HCT116 (cell line): ENCODE measurements at regions not wholly inside any gene's neighbourhood (a gene's known extent, or its start where the extent isn't known, plus 50 kb on each side); places are given as distances from the start of the nearest gene placed in this dataset.

Experiments used
- ATAC-seq: fragments of 200-7000 bp; cut with Tn5 transposase; 2 replicates; pipeline ENCODE4 v1.9.1; 2020; ENCODE audit warnings: mild to moderate bottlenecking, moderate library complexity
- BruUV-seq: library from RNA; stranded (reverse); fragments of 400-500 nt; replicated peaks from 2 replicates; lab custom pipeline; 2021; lab: Mats Ljungman, UMichigan
- CTCF ChIA-PET: fragments of 300-600 bp; sonication (Branson Sonifier 250); formaldehyde crosslinking; loops from one replicate; lab custom pipeline; 2021; ENCODE audit warnings: antibody characterized with exemption; lab: Charles Lee
- POLR2A ChIA-PET: fragments of 300-600, 350-600 bp; sonication (Branson Sonifier 250); formaldehyde crosslinking; loops from one replicate; lab custom pipeline; 2021; ENCODE audit warnings: antibody characterized with exemption; lab: Charles Lee
- RAD21 ChIA-PET, 2 experiments: fragments of 300-600 bp; sonication (Branson Sonifier 250); formaldehyde crosslinking; loops; one replicate each; lab custom pipeline; 2023; ENCODE audit warnings: low total read pairs in 2 of 2; ENCODE audit not compliant: uncharacterized antibody in 2 of 2, unreplicated experiment in 2 of 2, low non-redundant PET in 1 of 2; lab: Charles Lee
- DNase-seq: peaks from one replicate; pipeline ENCODE4 v3.0.0-alpha.2; 2010; ENCODE audit warnings: low read depth, low spot score
- H2AFZ ChIP-seq: fragments of 200-600 bp; shearing (Covaris generic), sonication (generic); 2 replicates; pipeline ENCODE4 v1.6.1; 2017; ENCODE audit warnings: low read depth, mixed run types, mixed read lengths, antibody characterized with exemption, low read length; ENCODE audit not compliant: poor library complexity, severe bottlenecking
- H3K27ac ChIP-seq: 2 replicates; pipeline ENCODE4 v1.5.1; 2012; ENCODE audit warnings: low read depth, low read length
- H3K27me3 ChIP-seq: fragments of 200-600 bp; sonication (generic); 2 replicates; pipeline ENCODE4 v1.6.1; 2016; ENCODE audit warnings: mixed run types, low read length, mixed read lengths; ENCODE audit not compliant: insufficient read depth
- H3K36me3 ChIP-seq, 2 experiments: fragments of 200-500 bp in 1 of 2; fragments of 200-600 bp in 1 of 2; sonication (Bioruptor generic) in 1 of 2; sonication (generic) in 1 of 2; 2 replicates each; pipeline versions ENCODE4 v1.5.1 to v1.6.1; 2014 to 2016; ENCODE audit warnings: low read length in 2 of 2, inconsistent platforms in 1 of 2, mixed read lengths in 1 of 2, mixed run types in 1 of 2; ENCODE audit not compliant: insufficient read depth in 2 of 2, control insufficient read depth in 1 of 2
- H3K4me1 ChIP-seq, 2 experiments: fragments of 200-600 bp in 1 of 2; sonication (generic) in 1 of 2; 2 replicates each; pipeline versions ENCODE4 v1.5.1 to v1.6.1; 2012 to 2017; ENCODE audit warnings: low read length in 2 of 2, inconsistent platforms in 1 of 2, mild to moderate bottlenecking in 1 of 2, mixed read lengths in 1 of 2, mixed run types in 1 of 2, moderate library complexity in 1 of 2; ENCODE audit not compliant: insufficient read depth in 2 of 2, control insufficient read depth in 1 of 2
- H3K4me2 ChIP-seq: fragments of 200-600 bp; sonication (generic); 2 replicates; pipeline ENCODE4 v1.6.1; 2017; ENCODE audit warnings: mixed run types, low read length, mixed read lengths
- H3K4me3 ChIP-seq, 2 experiments: fragments of 200-600 bp in 1 of 2; sonication (generic) in 1 of 2; replicated peaks in 1 of 2; 2 replicates each; pipeline ENCODE4 v1.5.1; 2011 to 2016; ENCODE audit warnings: low read length in 2 of 2, control low read depth in 1 of 2, low read depth in 1 of 2, mild to moderate bottlenecking in 1 of 2, mixed read lengths in 1 of 2, mixed run types in 1 of 2
- H3K79me2 ChIP-seq: fragments of 200-600 bp; sonication (generic); 2 replicates; pipeline ENCODE4 v1.6.1; 2017; ENCODE audit warnings: mild to moderate bottlenecking, mixed run types, low read length, moderate library complexity, mixed read lengths; ENCODE audit not compliant: insufficient read depth
- H3K9ac ChIP-seq: fragments of 200-600 bp; sonication (generic); 2 replicates; pipeline ENCODE4 v1.6.1; 2016; ENCODE audit warnings: low read length, mixed read lengths
- H3K9me2 ChIP-seq: fragments of 200-600 bp; sonication (generic), shearing (Covaris generic); 2 replicates; pipeline ENCODE4 v1.6.1; 2017; ENCODE audit warnings: mixed run types, mild to moderate bottlenecking, moderate library complexity; ENCODE audit not compliant: insufficient read depth
- H3K9me3 ChIP-seq, 2 experiments: fragments of 200-500 bp in 1 of 2; fragments of 200-600 bp in 1 of 2; sonication (Bioruptor generic) in 1 of 2; sonication (generic) in 1 of 2; 2 replicates each; pipeline ENCODE4 v1.6.1; 2014 to 2017; ENCODE audit warnings: low read length in 2 of 2, mixed read lengths in 2 of 2, inconsistent platforms in 1 of 2, low read depth in 1 of 2, mild to moderate bottlenecking in 1 of 2, mixed run types in 1 of 2, moderate library complexity in 1 of 2; ENCODE audit not compliant: control insufficient read depth in 1 of 2, insufficient read depth in 1 of 2
- H4K20me1 ChIP-seq: fragments of 200-600 bp; sonication (generic), shearing (Covaris generic); 2 replicates; pipeline ENCODE4 v1.6.1; 2017; ENCODE audit warnings: mixed run types, mild to moderate bottlenecking, moderate library complexity; ENCODE audit not compliant: insufficient read depth
- ATF3 ChIP-seq: IDR thresholded peaks from 2 replicates; pipeline ENCODE4 v1.6.1; 2012
- EGR1 ChIP-seq: IDR thresholded peaks from 2 replicates; pipeline ENCODE4 v1.6.1; 2012; ENCODE audit warnings: low read depth
- EZH2phosphoT487 ChIP-seq: fragments of 200-600 bp; IDR thresholded peaks from 2 replicates; pipeline ENCODE4 v1.6.1; 2018; ENCODE audit warnings: antibody characterized with exemption, borderline replicate concordance
- FOSL1 ChIP-seq: IDR thresholded peaks from 2 replicates; pipeline ENCODE4 v1.6.1; 2012; ENCODE audit warnings: low read depth
- JUND ChIP-seq: IDR thresholded peaks from 2 replicates; pipeline ENCODE4 v1.6.1; 2012
- POLR2AphosphoS5 ChIP-seq: IDR thresholded peaks from 2 replicates; pipeline ENCODE4 v1.6.1; 2011; ENCODE audit warnings: mild to moderate bottlenecking, low read depth, low read length, moderate library complexity
- REST ChIP-seq: IDR thresholded peaks from 2 replicates; pipeline ENCODE4 v1.6.1; 2012; ENCODE audit warnings: low read depth
- SRF ChIP-seq: IDR thresholded peaks from 2 replicates; pipeline ENCODE4 v1.6.1; 2012; ENCODE audit warnings: low read depth
- YY1 ChIP-seq: IDR thresholded peaks from 2 replicates; pipeline ENCODE4 v1.6.1; 2011; ENCODE audit warnings: low read length, low read depth, moderate library complexity, mild to moderate bottlenecking; ENCODE audit not compliant: insufficient replicate concordance; ENCODE audit errors: extremely low read depth
- intact Hi-C: fragments of 100-400 bp; cut with micrococcal nuclease; formaldehyde crosslinking; loops from 2 replicates; pipeline ENCODE4 v1.10.0; 2022
- TF ChIP-seq, protein P1 (sequence below), 3 experiments: fragments of 200-600 bp in 1 of 3; sonication (generic) in 1 of 3; IDR thresholded peaks in 2 of 3; conservative IDR thresholded peaks in 1 of 3; 2 replicates each; pipeline ENCODE4 v1.5.1; 2012 to 2017; ENCODE audit warnings: low read depth in 2 of 3, low read length in 2 of 3, antibody characterized with exemption in 1 of 3, borderline replicate concordance in 1 of 3, control low read depth in 1 of 3, mild to moderate bottlenecking in 1 of 3, mixed read lengths in 1 of 3, mixed run types in 1 of 3, moderate library complexity in 1 of 3; ENCODE audit not compliant: insufficient read depth in 1 of 3

DNA sequence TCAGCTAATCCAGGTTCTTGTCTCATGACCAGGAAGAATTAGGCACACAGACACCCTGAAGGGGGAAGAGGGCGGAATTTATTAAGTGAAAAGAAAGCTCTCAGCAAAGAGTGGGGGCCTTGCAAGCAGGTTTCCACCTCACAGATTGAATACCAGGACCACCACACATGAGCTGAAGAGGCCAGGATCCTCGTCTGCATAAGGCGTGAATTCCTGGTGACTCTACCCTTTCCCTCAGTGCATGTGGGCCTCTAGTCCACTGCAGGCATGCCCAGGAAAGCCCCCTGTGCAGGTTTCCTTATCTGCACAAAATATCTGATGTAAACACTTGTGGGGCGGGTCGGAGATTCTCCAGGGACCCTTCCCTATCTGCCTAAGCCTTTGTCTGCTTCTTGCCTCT lies 782.1 kb upstream of the LRRN3 start:
- BruUV-seq, result no TSS peak
- CTCF ChIA-PET, result no interaction called here
- Histone ChIP-seq H3K9ac (no peak overlapping the region), H3K79me2 (no peaks in the 10 kb centered on the region), H3K36me3 (no peaks in the 10 kb centered on the region), H2AFZ (no peak overlapping the region), H3K27me3 (no peaks in the 10 kb centered on the region)
- RAD21 ChIA-PET, result no interaction called here
- TF ChIP-seq FOSL1 (no peak), EZH2phosphoT487 (no peak), SRF (no peak)
- TF ChIP-seq, all 23 proteins: peak for 0
- DNase-seq (no peak), ATAC-seq (no peak)
- H3K4me1 ChIP-seq, result no peaks in the 10 kb centered on the region
- intact Hi-C loops, result no loop called here
- no peak overlapping the region for H3K4me3 ChIP-seq
- POLR2A ChIA-PET, result no interaction called here
- no peaks in the 10 kb centered on the region for H4K20me1 ChIP-seq
- no peak overlapping the region for H3K27ac ChIP-seq
- H3K9me3 ChIP-seq, result no peaks in the 10 kb centered on the region
- no peak overlapping the region for H3K4me2 ChIP-seq
- no peaks in the 10 kb centered on the region for H3K9me2 ChIP-seq

DNA sequence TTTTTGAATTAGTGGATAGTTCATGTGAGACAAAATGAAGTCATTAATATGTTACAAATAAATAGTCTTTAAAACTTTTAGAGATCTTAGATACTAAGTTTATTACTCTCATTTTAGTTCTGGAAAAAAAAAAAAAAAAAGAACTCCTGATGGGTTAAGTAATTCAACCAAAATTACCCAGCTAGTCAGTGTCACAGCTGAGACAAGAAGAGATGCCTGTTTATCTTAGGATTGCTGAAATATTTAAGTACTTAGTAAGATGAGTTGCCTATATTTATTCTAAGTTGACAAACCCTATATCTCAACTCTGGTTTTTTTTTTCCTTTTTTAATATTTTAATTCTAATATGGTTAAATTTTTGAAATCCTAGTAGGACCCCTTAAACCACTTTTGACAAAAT lies 781.0 kb upstream of the LRRN3 start:
- CTCF ChIA-PET, result no interaction called here
- no TSS peak for BruUV-seq
- H4K20me1 ChIP-seq, result no peaks in the 10 kb centered on the region
- TF ChIP-seq YY1 (no peak), JUND (no peak), FOSL1 (no peak), ATF3 (no peak), POLR2AphosphoS5 (no peak), EGR1 (no peak), REST (no peak)
- TF ChIP-seq, protein P1, sequence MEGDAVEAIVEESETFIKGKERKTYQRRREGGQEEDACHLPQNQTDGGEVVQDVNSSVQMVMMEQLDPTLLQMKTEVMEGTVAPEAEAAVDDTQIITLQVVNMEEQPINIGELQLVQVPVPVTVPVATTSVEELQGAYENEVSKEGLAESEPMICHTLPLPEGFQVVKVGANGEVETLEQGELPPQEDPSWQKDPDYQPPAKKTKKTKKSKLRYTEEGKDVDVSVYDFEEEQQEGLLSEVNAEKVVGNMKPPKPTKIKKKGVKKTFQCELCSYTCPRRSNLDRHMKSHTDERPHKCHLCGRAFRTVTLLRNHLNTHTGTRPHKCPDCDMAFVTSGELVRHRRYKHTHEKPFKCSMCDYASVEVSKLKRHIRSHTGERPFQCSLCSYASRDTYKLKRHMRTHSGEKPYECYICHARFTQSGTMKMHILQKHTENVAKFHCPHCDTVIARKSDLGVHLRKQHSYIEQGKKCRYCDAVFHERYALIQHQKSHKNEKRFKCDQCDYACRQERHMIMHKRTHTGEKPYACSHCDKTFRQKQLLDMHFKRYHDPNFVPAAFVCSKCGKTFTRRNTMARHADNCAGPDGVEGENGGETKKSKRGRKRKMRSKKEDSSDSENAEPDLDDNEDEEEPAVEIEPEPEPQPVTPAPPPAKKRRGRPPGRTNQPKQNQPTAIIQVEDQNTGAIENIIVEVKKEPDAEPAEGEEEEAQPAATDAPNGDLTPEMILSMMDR (IDR thresholded peaks at IDR 0.05 in 2 of 3, conservative IDR thresholded peaks at IDR 0.05 in 1 of 3; ENCODE audit: borderline replicate concordance in 1 of 3, insufficient read depth in 1 of 3, low read depth in 2 of 3, low read length in 2 of 3), result no peak
- TF ChIP-seq, all 23 proteins: peak for 0
- Histone ChIP-seq H3K4me2 (no peak overlapping the region), H3K27me3 (no peaks in the 10 kb centered on the region), H3K79me2 (no peaks in the 10 kb centered on the region), H3K27ac (no peak overlapping the region), H3K9ac (no peak overlapping the region), H3K9me3 (no peaks in the 10 kb centered on the region), H3K9me2 (no peaks in the 10 kb centered on the region), H3K36me3 (no peaks in the 10 kb centered on the region), H3K4me3 (no peak overlapping the region), H2AFZ (no peak overlapping the region), H3K4me1 (no peaks in the 10 kb centered on the region)
- RAD21 ChIA-PET, result no interaction called here
- ATAC-seq (no peak), DNase-seq (no peak)
- intact Hi-C loops, result no loop called here
- POLR2A ChIA-PET, result no interaction called here
